HCT116 (cell line): ENCODE measurements at regions not wholly inside any gene's neighbourhood (a gene's known extent, or its start where the extent isn't known, plus 50 kb on each side); places are given as distances from the start of the nearest gene placed in this dataset.

Experiments
- ATAC-seq: fragments of 200-7000 bp; cut with Tn5 transposase; 2 replicates; pipeline ENCODE4 v1.9.1; 2020; ENCODE audit warnings: mild to moderate bottlenecking, moderate library complexity
- BruUV-seq: library from RNA; stranded (reverse); fragments of 400-500 nt; replicated peaks from 2 replicates; lab custom pipeline; 2021; lab: Mats Ljungman, UMichigan
- CTCF ChIA-PET: fragments of 300-600 bp; sonication (Branson Sonifier 250); formaldehyde crosslinking; loops from one replicate; lab custom pipeline; 2021; ENCODE audit warnings: antibody characterized with exemption; lab: Charles Lee
- POLR2A ChIA-PET: fragments of 300-600, 350-600 bp; sonication (Branson Sonifier 250); formaldehyde crosslinking; loops from one replicate; lab custom pipeline; 2021; ENCODE audit warnings: antibody characterized with exemption; lab: Charles Lee
- RAD21 ChIA-PET, 2 experiments: fragments of 300-600 bp; sonication (Branson Sonifier 250); formaldehyde crosslinking; loops; one replicate each; lab custom pipeline; 2023; ENCODE audit warnings: low total read pairs in 2 of 2; ENCODE audit not compliant: uncharacterized antibody in 2 of 2, unreplicated experiment in 2 of 2, low non-redundant PET in 1 of 2; lab: Charles Lee
- DNase-seq: peaks from one replicate; pipeline ENCODE4 v3.0.0-alpha.2; 2010; ENCODE audit warnings: low read depth, low spot score
- H2AFZ ChIP-seq: fragments of 200-600 bp; shearing (Covaris generic), sonication (generic); 2 replicates; pipeline ENCODE4 v1.6.1; 2017; ENCODE audit warnings: low read depth, mixed run types, mixed read lengths, antibody characterized with exemption, low read length; ENCODE audit not compliant: poor library complexity, severe bottlenecking
- H3K27ac ChIP-seq: 2 replicates; pipeline ENCODE4 v1.5.1; 2012; ENCODE audit warnings: low read depth, low read length
- H3K27me3 ChIP-seq: fragments of 200-600 bp; sonication (generic); 2 replicates; pipeline ENCODE4 v1.6.1; 2016; ENCODE audit warnings: mixed run types, low read length, mixed read lengths; ENCODE audit not compliant: insufficient read depth
- H3K36me3 ChIP-seq, 2 experiments: fragments of 200-500 bp in 1 of 2; fragments of 200-600 bp in 1 of 2; sonication (Bioruptor generic) in 1 of 2; sonication (generic) in 1 of 2; 2 replicates each; pipeline versions ENCODE4 v1.5.1 to v1.6.1; 2014 to 2016; ENCODE audit warnings: low read length in 2 of 2, inconsistent platforms in 1 of 2, mixed read lengths in 1 of 2, mixed run types in 1 of 2; ENCODE audit not compliant: insufficient read depth in 2 of 2, control insufficient read depth in 1 of 2
- H3K4me1 ChIP-seq, 2 experiments: fragments of 200-600 bp in 1 of 2; sonication (generic) in 1 of 2; 2 replicates each; pipeline versions ENCODE4 v1.5.1 to v1.6.1; 2012 to 2017; ENCODE audit warnings: low read length in 2 of 2, inconsistent platforms in 1 of 2, mild to moderate bottlenecking in 1 of 2, mixed read lengths in 1 of 2, mixed run types in 1 of 2, moderate library complexity in 1 of 2; ENCODE audit not compliant: insufficient read depth in 2 of 2, control insufficient read depth in 1 of 2
- H3K4me2 ChIP-seq: fragments of 200-600 bp; sonication (generic); 2 replicates; pipeline ENCODE4 v1.6.1; 2017; ENCODE audit warnings: mixed run types, low read length, mixed read lengths
- H3K4me3 ChIP-seq, 2 experiments: fragments of 200-600 bp in 1 of 2; sonication (generic) in 1 of 2; replicated peaks in 1 of 2; 2 replicates each; pipeline ENCODE4 v1.5.1; 2011 to 2016; ENCODE audit warnings: low read length in 2 of 2, control low read depth in 1 of 2, low read depth in 1 of 2, mild to moderate bottlenecking in 1 of 2, mixed read lengths in 1 of 2, mixed run types in 1 of 2
- H3K79me2 ChIP-seq: fragments of 200-600 bp; sonication (generic); 2 replicates; pipeline ENCODE4 v1.6.1; 2017; ENCODE audit warnings: mild to moderate bottlenecking, mixed run types, low read length, moderate library complexity, mixed read lengths; ENCODE audit not compliant: insufficient read depth
- H3K9ac ChIP-seq: fragments of 200-600 bp; sonication (generic); 2 replicates; pipeline ENCODE4 v1.6.1; 2016; ENCODE audit warnings: low read length, mixed read lengths
- H3K9me2 ChIP-seq: fragments of 200-600 bp; sonication (generic), shearing (Covaris generic); 2 replicates; pipeline ENCODE4 v1.6.1; 2017; ENCODE audit warnings: mixed run types, mild to moderate bottlenecking, moderate library complexity; ENCODE audit not compliant: insufficient read depth
- H3K9me3 ChIP-seq, 2 experiments: fragments of 200-500 bp in 1 of 2; fragments of 200-600 bp in 1 of 2; sonication (Bioruptor generic) in 1 of 2; sonication (generic) in 1 of 2; 2 replicates each; pipeline ENCODE4 v1.6.1; 2014 to 2017; ENCODE audit warnings: low read length in 2 of 2, mixed read lengths in 2 of 2, inconsistent platforms in 1 of 2, low read depth in 1 of 2, mild to moderate bottlenecking in 1 of 2, mixed run types in 1 of 2, moderate library complexity in 1 of 2; ENCODE audit not compliant: control insufficient read depth in 1 of 2, insufficient read depth in 1 of 2
- H4K20me1 ChIP-seq: fragments of 200-600 bp; sonication (generic), shearing (Covaris generic); 2 replicates; pipeline ENCODE4 v1.6.1; 2017; ENCODE audit warnings: mixed run types, mild to moderate bottlenecking, moderate library complexity; ENCODE audit not compliant: insufficient read depth
- ATF3 ChIP-seq: IDR thresholded peaks from 2 replicates; pipeline ENCODE4 v1.6.1; 2012
- CBX3 ChIP-seq: IDR thresholded peaks from 2 replicates; pipeline ENCODE4 v1.6.1; 2012; ENCODE audit warnings: low read depth
- CEBPB ChIP-seq: IDR thresholded peaks from 2 replicates; pipeline ENCODE4 v1.6.1; 2012; ENCODE audit warnings: low read depth
- EGR1 ChIP-seq: IDR thresholded peaks from 2 replicates; pipeline ENCODE4 v1.6.1; 2012; ENCODE audit warnings: low read depth
- POLR2A ChIP-seq: IDR thresholded peaks from 2 replicates; pipeline ENCODE4 v1.7.0; 2011; ENCODE audit warnings: borderline replicate concordance; ENCODE audit not compliant: insufficient read depth, insufficient read length; ENCODE audit errors: extremely low read depth
- REST ChIP-seq: IDR thresholded peaks from 2 replicates; pipeline ENCODE4 v1.6.1; 2012; ENCODE audit warnings: low read depth
- SIN3A ChIP-seq: IDR thresholded peaks from 2 replicates; pipeline ENCODE4 v1.6.1; 2012; ENCODE audit warnings: low read depth
- TCF7L2 ChIP-seq: IDR thresholded peaks from 2 replicates; pipeline ENCODE4 v1.7.0; 2011; ENCODE audit warnings: borderline replicate concordance, inconsistent platforms; ENCODE audit not compliant: insufficient read depth, insufficient read length; ENCODE audit errors: extremely low read depth
- ZFX ChIP-seq: fragments of 450-650 bp; IDR thresholded peaks from 2 replicates; pipeline ENCODE4 v1.6.1; 2017
- intact Hi-C: fragments of 100-400 bp; cut with micrococcal nuclease; formaldehyde crosslinking; loops from 2 replicates; pipeline ENCODE4 v1.10.0; 2022

GRCh38 chr4:26033389-26033788, 119.4 kb downstream of the SMIM20 start:
- H3K27me3 ChIP-seq = no peaks in the 10 kb centered on the region
- H3K4me2 ChIP-seq = no peak overlapping the region
- no peak for TF ChIP-seq TCF7L2
- TF ChIP-seq EGR1 = no peak
- no peak for TF ChIP-seq ZFX
- no peak for TF ChIP-seq POLR2A
- TF ChIP-seq SIN3A = no peak
- no peak for TF ChIP-seq REST
- TF ChIP-seq CEBPB = no peak
- no peak for TF ChIP-seq ATF3
- TF ChIP-seq CBX3 = no peak
- intact Hi-C loops = no loop called here
- no peak overlapping the region for H2AFZ ChIP-seq
- H4K20me1 ChIP-seq = no peaks in the 10 kb centered on the region
- ChIA-PET POLR2A (no interaction called here), RAD21 (no interaction called here), CTCF (no interaction called here)
- no peak for ATAC-seq
- H3K36me3 ChIP-seq = no peaks in the 10 kb centered on the region
- H3K27ac ChIP-seq = no peak overlapping the region
- no peaks in the 10 kb centered on the region for H3K79me2 ChIP-seq
- no peak for DNase-seq
- H3K9me2 ChIP-seq = no peaks in the 10 kb centered on the region
- H3K9me3 ChIP-seq = no peaks in the 10 kb centered on the region
- no peak overlapping the region for H3K9ac ChIP-seq
- BruUV-seq = no TSS peak
- H3K4me3 ChIP-seq = no peak overlapping the region
- no peaks in the 10 kb centered on the region for H3K4me1 ChIP-seq
